Activated CD8-positive, alpha-beta T cell treated with anti-CD3 and anti-CD28 coated beads for 36 hours (primary cell): ENCODE measurements at regions not wholly inside any gene's neighbourhood (a gene's known extent, or its start where the extent isn't known, plus 50 kb on each side); places are given as distances from the start of the nearest gene placed in this dataset.

ENCODE experiments used
- ATAC-seq: fragments of 200-7000 bp; cut with Tn5 transposase; one replicate; pipeline ENCODE4 v1.10.0; 2021; ENCODE audit warnings: mild to moderate bottlenecking, moderate library complexity
- CTCF ChIA-PET: fragments of 350-600 bp; sonication (Branson Sonifier 250); formaldehyde crosslinking; loops from one replicate; lab custom pipeline; 2021; ENCODE audit warnings: antibody characterized with exemption; lab: Charles Lee
- POLR2A ChIA-PET: fragments of 350-600 bp; sonication (Branson Sonifier 250); formaldehyde crosslinking; loops from one replicate; lab custom pipeline; 2021; ENCODE audit warnings: antibody characterized with exemption; lab: Charles Lee
- DNase-seq: peaks from one replicate; pipeline ENCODE4 v3.0.0-alpha.2; 2020
- H3K27ac Mint-ChIP-seq: one replicate; pipeline ENCODE4 v1.8.0; 2021; ENCODE audit warnings: mild to moderate bottlenecking, mixed read lengths
- H3K27me3 Mint-ChIP-seq: one replicate; pipeline ENCODE4 v1.8.0; 2021; ENCODE audit warnings: mixed read lengths
- H3K36me3 Mint-ChIP-seq: one replicate; pipeline ENCODE4 v1.8.0; 2021; ENCODE audit warnings: low read depth, mixed read lengths
- H3K4me1 Mint-ChIP-seq: one replicate; pipeline ENCODE4 v1.8.0; 2021; ENCODE audit warnings: low read depth, mixed read lengths
- H3K4me3 Mint-ChIP-seq: one replicate; pipeline ENCODE4 v1.8.0; 2021; ENCODE audit warnings: mild to moderate bottlenecking, moderate library complexity, mixed read lengths
- H3K9me3 Mint-ChIP-seq: one replicate; pipeline ENCODE4 v1.8.0; 2021; ENCODE audit warnings: mixed read lengths
- intact Hi-C: fragments of 100-400 bp; cut with micrococcal nuclease; formaldehyde crosslinking; loops from one replicate; pipeline ENCODE4 v1.10.0; 2022
- TF ChIP-seq, protein P1 (sequence below): fragments of 200-600 bp; IDR thresholded peaks from one replicate; pipeline ENCODE4 v1.8.0; 2022; ENCODE audit warnings: antibody characterized with exemption, mild to moderate bottlenecking

GRCh38 chr3:106688464-106688863, 688.8 kb upstream of the CCDC54 start:
- ATAC-seq: no peak
- Mint-ChIP-seq H3K27ac (no peak overlapping the region), H3K4me3 (no peak overlapping the region), H3K27me3 (peaks cover 2% of the 10 kb centered on the region), H3K9me3 (no peaks in the 10 kb centered on the region), H3K36me3 (no peaks in the 10 kb centered on the region), H3K4me1 (no peaks in the 10 kb centered on the region)
- TF ChIP-seq, protein P1, sequence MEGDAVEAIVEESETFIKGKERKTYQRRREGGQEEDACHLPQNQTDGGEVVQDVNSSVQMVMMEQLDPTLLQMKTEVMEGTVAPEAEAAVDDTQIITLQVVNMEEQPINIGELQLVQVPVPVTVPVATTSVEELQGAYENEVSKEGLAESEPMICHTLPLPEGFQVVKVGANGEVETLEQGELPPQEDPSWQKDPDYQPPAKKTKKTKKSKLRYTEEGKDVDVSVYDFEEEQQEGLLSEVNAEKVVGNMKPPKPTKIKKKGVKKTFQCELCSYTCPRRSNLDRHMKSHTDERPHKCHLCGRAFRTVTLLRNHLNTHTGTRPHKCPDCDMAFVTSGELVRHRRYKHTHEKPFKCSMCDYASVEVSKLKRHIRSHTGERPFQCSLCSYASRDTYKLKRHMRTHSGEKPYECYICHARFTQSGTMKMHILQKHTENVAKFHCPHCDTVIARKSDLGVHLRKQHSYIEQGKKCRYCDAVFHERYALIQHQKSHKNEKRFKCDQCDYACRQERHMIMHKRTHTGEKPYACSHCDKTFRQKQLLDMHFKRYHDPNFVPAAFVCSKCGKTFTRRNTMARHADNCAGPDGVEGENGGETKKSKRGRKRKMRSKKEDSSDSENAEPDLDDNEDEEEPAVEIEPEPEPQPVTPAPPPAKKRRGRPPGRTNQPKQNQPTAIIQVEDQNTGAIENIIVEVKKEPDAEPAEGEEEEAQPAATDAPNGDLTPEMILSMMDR: no peak
- CTCF ChIA-PET: no interaction called here
- intact Hi-C loops: no loop called here
- no peak for DNase-seq
- POLR2A ChIA-PET: no interaction called here

DNA sequence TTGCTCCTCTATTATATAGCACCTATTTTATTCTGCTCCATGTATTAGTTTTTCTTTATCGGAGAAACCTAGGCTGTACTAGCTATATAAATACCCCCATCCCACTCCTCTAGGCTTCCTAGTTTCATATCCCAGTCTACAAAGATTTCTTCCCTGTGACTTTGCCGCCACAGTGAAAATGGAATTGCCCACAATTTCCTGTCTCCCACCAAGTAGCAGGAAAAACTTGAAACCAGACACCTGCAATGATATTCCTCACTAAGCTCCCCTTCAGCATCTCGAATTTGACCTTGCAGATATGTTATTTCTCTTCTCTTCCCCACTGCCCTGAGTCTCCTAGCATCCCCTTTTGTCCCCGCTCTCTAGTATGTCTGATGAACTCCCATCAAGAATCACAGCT, 685.8 kb upstream of the CCDC54 start:
- Mint-ChIP-seq H3K27me3 (no peaks in the 10 kb centered on the region), H3K4me1 (no peaks in the 10 kb centered on the region), H3K36me3 (no peaks in the 10 kb centered on the region), H3K4me3 (no peak overlapping the region), H3K27ac (no peak overlapping the region), H3K9me3 (no peaks in the 10 kb centered on the region)
- POLR2A ChIA-PET: no interaction called here
- ATAC-seq (no peak), DNase-seq (no peak)
- CTCF ChIA-PET: no interaction called here
- TF ChIP-seq, protein P1: no peak
- intact Hi-C loops: no loop called here

GRCh38 chr3:106692624-106693023, 684.6 kb upstream of the CCDC54 start:
- ATAC-seq (no peak), DNase-seq (no peak)
- intact Hi-C loops: no loop called here
- no peaks in the 10 kb centered on the region for H3K9me3 Mint-ChIP-seq
- CTCF ChIA-PET: no interaction called here
- H3K27me3 Mint-ChIP-seq: no peaks in the 10 kb centered on the region
- no peak overlapping the region for H3K27ac Mint-ChIP-seq
- POLR2A ChIA-PET: no interaction called here
- no peaks in the 10 kb centered on the region for H3K4me1 Mint-ChIP-seq
- H3K4me3 Mint-ChIP-seq: no peak overlapping the region
- H3K36me3 Mint-ChIP-seq: no peaks in the 10 kb centered on the region
- TF ChIP-seq, protein P1: no peak

DNA sequence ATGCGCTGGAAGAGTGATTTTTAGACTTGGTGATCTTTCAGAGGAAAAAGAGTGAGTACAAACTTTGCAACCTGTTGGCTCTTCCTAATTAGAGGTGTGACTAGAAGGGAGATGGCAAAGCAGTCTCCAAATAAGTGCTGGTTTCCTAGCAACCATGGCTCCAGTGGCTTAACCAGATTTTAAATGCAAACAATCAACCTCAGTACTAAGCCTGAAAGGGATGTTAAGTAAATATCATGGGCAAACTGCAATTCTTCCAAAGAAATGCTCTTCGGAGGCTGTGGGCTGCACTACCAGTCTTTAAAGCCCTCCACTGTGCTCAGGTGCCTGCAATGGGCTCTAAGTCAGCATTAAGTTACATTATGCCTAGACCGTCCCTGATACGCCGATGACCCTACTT, 678.1 kb upstream of the CCDC54 start:
- Mint-ChIP-seq H3K27me3 (peaks cover 4% of the 10 kb centered on the region), H3K4me1 (no peaks in the 10 kb centered on the region), H3K27ac (no peak overlapping the region), H3K9me3 (no peaks in the 10 kb centered on the region), H3K36me3 (no peaks in the 10 kb centered on the region), H3K4me3 (no peak overlapping the region)
- ATAC-seq (no peak), DNase-seq (no peak)
- intact Hi-C loops: no loop called here
- TF ChIP-seq, protein P1: no peak
- POLR2A ChIA-PET: no interaction called here
- CTCF ChIA-PET: no interaction called here

DNA sequence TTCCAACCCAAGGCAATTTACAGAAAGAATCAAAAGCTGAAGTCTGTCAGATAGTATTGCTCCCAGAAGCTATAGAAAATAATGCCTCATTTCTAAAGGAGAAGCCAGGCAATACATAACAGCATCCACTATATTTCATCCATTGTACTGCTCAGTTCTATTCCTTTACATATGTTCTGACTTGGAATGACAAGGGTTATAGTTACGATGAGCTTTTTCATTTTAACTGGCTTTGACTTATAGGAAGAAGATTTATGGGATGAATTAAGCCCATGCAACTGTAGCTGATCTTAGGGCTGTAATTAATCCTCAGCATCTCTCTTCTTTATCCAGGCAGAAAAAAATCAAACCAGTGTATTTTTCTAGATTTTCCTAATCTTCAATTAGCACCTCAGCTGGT, 676.3 kb upstream of the CCDC54 start:
- H3K27me3 Mint-ChIP-seq: peaks cover 4% of the 10 kb centered on the region
- ChIA-PET POLR2A (no interaction called here), CTCF (no interaction called here)

More for the DNA sequence above, 676.3 kb upstream of the CCDC54 start:
- DNase-seq: no peak
- ATAC-seq: no peak
- no peaks in the 10 kb centered on the region for H3K9me3 Mint-ChIP-seq
- no peaks in the 10 kb centered on the region for H3K4me1 Mint-ChIP-seq
- no peak overlapping the region for H3K27ac Mint-ChIP-seq
- no peaks in the 10 kb centered on the region for H3K36me3 Mint-ChIP-seq
- TF ChIP-seq, protein P1: no peak
- intact Hi-C loops: no loop called here
- H3K4me3 Mint-ChIP-seq: no peak overlapping the region
